ENCODE measurements at regions not wholly inside any gene's neighbourhood (a gene's known extent, or its start where the extent isn't known, plus 50 kb on each side); places are given as distances from the start of the nearest gene placed in this dataset.
"Not testable (repeated sequence)": the region's sequence is repeated elsewhere in the genome, so short reads cannot be mapped to it uniquely, and the experiment has no call there.

DNA sequence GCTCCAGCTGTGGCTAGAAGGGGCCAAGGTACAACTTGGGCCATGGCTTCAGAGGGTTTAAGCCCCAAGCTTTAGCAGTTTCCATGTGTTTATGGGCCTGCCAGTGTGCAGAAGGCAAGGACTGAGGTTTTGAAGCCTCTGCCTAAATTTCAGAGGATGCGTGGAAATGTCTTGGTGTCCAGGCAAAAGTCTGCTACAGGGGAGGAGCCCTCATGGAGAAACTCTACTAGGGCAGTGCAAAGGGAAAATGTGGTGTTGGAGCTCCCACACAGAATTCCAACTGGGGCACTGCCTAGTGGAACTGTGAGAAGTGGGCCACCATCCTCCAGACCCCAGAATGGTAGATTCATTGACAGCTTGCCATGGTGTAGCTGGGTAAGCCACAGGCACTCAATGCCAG is 527.2 kb upstream of the RORB start:
- Histone ChIP-seq H3K4me1 (no peaks in the 10 kb centered on the region), H3K9me3 (peaks cover 3% of the 10 kb centered on the region), H3K36me3 (no peaks in the 10 kb centered on the region), H3K4me3 (no peak overlapping the region), H3K27me3 (ENCODE audit: low read depth) (no peaks in the 10 kb centered on the region), H3K27ac (no peak overlapping the region)
- no peak for ATAC-seq
- no peak for TF ChIP-seq CTCF (IDR thresholded peaks at IDR 0.05)
- intact Hi-C loops (cut with DNase I): no loop called here
- DNase-seq: no peak

DNA sequence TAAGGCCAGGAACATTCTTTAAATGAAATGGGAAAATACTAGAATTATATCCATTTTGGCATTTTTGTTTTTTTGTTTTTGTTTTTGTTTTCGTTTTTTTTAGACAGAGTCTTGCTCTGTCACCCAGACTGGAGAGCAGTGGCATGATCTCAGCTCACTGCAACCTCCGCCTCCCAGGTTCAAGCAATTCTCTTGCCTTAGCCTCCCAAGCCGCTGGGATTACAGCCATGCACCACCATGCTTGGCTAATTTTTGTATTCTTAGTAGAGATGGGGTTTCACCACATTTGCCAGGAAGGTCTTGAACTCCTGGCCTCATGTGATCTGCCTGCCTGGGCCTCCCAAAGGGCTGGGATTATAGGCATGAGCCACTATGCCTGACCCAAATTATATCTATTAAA is 520.7 kb upstream of the RORB start:
- H3K36me3 ChIP-seq; intact Hi-C loops (cut with DNase I); H3K4me1 ChIP-seq; H3K9me3 ChIP-seq; H3K27ac ChIP-seq; H3K4me3 ChIP-seq; DNase-seq; ATAC-seq; H3K27me3 ChIP-seq (ENCODE audit: low read depth): not testable (repeated sequence)

GRCh38 chr9:73979894-73980264 is 517.3 kb upstream of the RORB start:
- ATAC-seq (no peak), DNase-seq (no peak)
- H3K27me3 ChIP-seq (ENCODE audit: low read depth): no peaks in the 10 kb centered on the region
- intact Hi-C loops (cut with DNase I): no loop called here
- H3K4me3 ChIP-seq: no peak overlapping the region
- H3K4me1 ChIP-seq: no peaks in the 10 kb centered on the region
- H3K9me3 ChIP-seq: no peaks in the 10 kb centered on the region
- H3K27ac ChIP-seq: no peak overlapping the region
- no peaks in the 10 kb centered on the region for H3K36me3 ChIP-seq
- TF ChIP-seq CTCF (IDR thresholded peaks at IDR 0.05): no peak

GRCh38 chr9:73980754-73981153 is 516.4 kb upstream of the RORB start:
- Histone ChIP-seq H3K27me3 (ENCODE audit: low read depth) (no peaks in the 10 kb centered on the region), H3K36me3 (no peaks in the 10 kb centered on the region), H3K9me3 (peaks cover under 1% of the 10 kb centered on the region), H3K4me3 (no peak overlapping the region), H3K27ac (no peak overlapping the region), H3K4me1 (no peaks in the 10 kb centered on the region)
- TF ChIP-seq CTCF (IDR thresholded peaks at IDR 0.05): no peak
- intact Hi-C loops (cut with DNase I): no loop called here
- ATAC-seq (no peak), DNase-seq (no peak)

GRCh38 chr9:73981405-73981804 is 515.7 kb upstream of the RORB start:
- no peaks in the 10 kb centered on the region for H3K27me3 ChIP-seq (ENCODE audit: low read depth)
- intact Hi-C loops (cut with DNase I): no loop called here
- no peak for DNase-seq

DNA sequence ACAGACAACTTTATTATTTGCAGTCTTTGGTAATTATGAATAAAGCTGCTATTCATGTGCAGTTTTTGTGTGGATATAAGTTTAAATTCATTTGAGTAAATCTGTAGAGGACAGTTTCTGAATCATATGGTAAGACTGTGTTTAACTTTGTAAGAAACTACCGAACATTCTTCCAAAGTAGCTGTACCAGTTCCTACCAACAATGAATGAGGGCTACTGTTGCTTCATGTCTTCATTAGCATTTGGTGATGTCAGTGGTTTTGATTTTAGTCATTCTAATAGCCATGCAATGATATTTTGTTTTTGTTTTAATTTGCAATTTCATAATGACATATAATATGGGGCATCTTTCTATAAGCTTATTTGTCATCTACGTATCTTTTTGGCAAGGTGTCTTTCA is 501.3 kb upstream of the RORB start:
- Histone ChIP-seq H3K27ac (no peak overlapping the region), H3K27me3 (ENCODE audit: low read depth) (no peaks in the 10 kb centered on the region), H3K4me1 (no peaks in the 10 kb centered on the region), H3K36me3 (no peaks in the 10 kb centered on the region), H3K9me3 (no peaks in the 10 kb centered on the region), H3K4me3 (no peak overlapping the region)
- DNase-seq (no peak), ATAC-seq (no peak)
- intact Hi-C loops (cut with DNase I): no loop called here
- TF ChIP-seq CTCF (IDR thresholded peaks at IDR 0.05): no peak

More at GRCh38 chr9:73981405-73981804, 515.7 kb upstream of the RORB start:
- Histone ChIP-seq H3K4me1 (no peaks in the 10 kb centered on the region), H3K4me3 (no peak overlapping the region), H3K27ac (no peak overlapping the region), H3K36me3 (no peaks in the 10 kb centered on the region), H3K9me3 (peaks cover 4% of the 10 kb centered on the region)
- TF ChIP-seq CTCF (IDR thresholded peaks at IDR 0.05): no peak
- ATAC-seq: no peak

Data from lower lobe of right lung (tissue), 2 donors.